Skeletal muscle tissue (tissue), 3 donors: ENCODE measurements at regions not wholly inside any gene's neighbourhood (a gene's known extent, or its start where the extent isn't known, plus 50 kb on each side); places are given as distances from the start of the nearest gene placed in this dataset.

ENCODE experiments used
- H3K27ac ChIP-seq: one replicate; pipeline ENCODE4 v1.7.0; 2013; ENCODE audit warnings: mild to moderate bottlenecking, low read depth, low read length, inconsistent platforms
- H3K27me3 ChIP-seq, 3 donors: one replicate each; pipeline ENCODE4 v1.7.0; 2013; ENCODE audit warnings: low read length in 3 of 3; ENCODE audit not compliant: control insufficient read depth in 3 of 3, insufficient read depth in 3 of 3
- H3K36me3 ChIP-seq, 3 donors: one replicate each; pipeline ENCODE4 v1.7.0; 2013; ENCODE audit warnings: low read length in 3 of 3; ENCODE audit not compliant: control insufficient read depth in 3 of 3, insufficient read depth in 3 of 3
- H3K4me1 ChIP-seq, 3 donors: one replicate each; pipeline ENCODE4 v1.7.0; 2013; ENCODE audit warnings: low read length in 3 of 3, mild to moderate bottlenecking in 3 of 3; ENCODE audit not compliant: control insufficient read depth in 3 of 3, insufficient read depth in 3 of 3
- H3K4me3 ChIP-seq, 3 donors: one replicate each; pipeline ENCODE4 v1.7.0; 2013; ENCODE audit warnings: low read length in 3 of 3
- H3K9ac ChIP-seq, 3 donors: one replicate each; pipeline ENCODE4 v1.7.0; 2013; ENCODE audit warnings: low read length in 3 of 3, mild to moderate bottlenecking in 3 of 3, moderate library complexity in 2 of 3, low read depth in 1 of 3
- H3K9me3 ChIP-seq, 3 donors: one replicate each; pipeline ENCODE4 v1.7.0; 2013; ENCODE audit warnings: low read length in 3 of 3; ENCODE audit not compliant: control insufficient read depth in 3 of 3
- donor health status: Osteomylitis.

- Histone ChIP-seq H3K9ac (peak overlapping the region in 1 of 3 donors; percentile 62), H3K9me3 (no peaks in the 10 kb centered on the region), H3K27me3 (no peaks in the 10 kb centered on the region), H3K4me3 (peak overlapping the region in 1 of 3 donors; percentile 22), H3K4me1 (peaks cover 15 to 48% (median 34%) of the 10 kb centered on the region in 3 donors), H3K27ac (no peak overlapping the region), H3K36me3 (peaks cover 20 to 37% (median 37%) of the 10 kb centered on the region in 3 donors)
Observed at GRCh38 chr12:124490584-124491305, 76.7 kb downstream of the NCOR2 start.

- H3K4me1 ChIP-seq, result peaks cover 15 to 42% (median 30%) of the 10 kb centered on the region in 3 donors
- no peak overlapping the region for H3K27ac ChIP-seq
- no peaks in the 10 kb centered on the region for H3K9me3 ChIP-seq
- peaks cover 27 to 44% (median 42%) of the 10 kb centered on the region in 3 donors for H3K36me3 ChIP-seq
- no peak overlapping the region for H3K4me3 ChIP-seq
- H3K9ac ChIP-seq, result peak overlapping the region in 1 of 3 donors; percentile 62
- no peaks in the 10 kb centered on the region for H3K27me3 ChIP-seq
Observed at GRCh38 chr12:124489915-124490583, 77.4 kb downstream of the NCOR2 start.

GRCh38 chr12:124489220-124489619 is 78.2 kb downstream of the NCOR2 start:
- Histone ChIP-seq H3K4me1 (peaks cover 15 to 41% (median 30%) of the 10 kb centered on the region in 3 donors), H3K4me3 (no peak overlapping the region), H3K9ac (no peak overlapping the region), H3K27ac (no peak overlapping the region), H3K27me3 (no peaks in the 10 kb centered on the region), H3K9me3 (no peaks in the 10 kb centered on the region), H3K36me3 (peaks cover 34 to 44% (median 42%) of the 10 kb centered on the region in 3 donors)

GRCh38 chr12:124488520-124488919 is 78.9 kb downstream of the NCOR2 start:
- Histone ChIP-seq H3K9me3 (no peaks in the 10 kb centered on the region), H3K36me3 (peaks cover 36 to 43% (median 42%) of the 10 kb centered on the region in 3 donors), H3K27ac (no peak overlapping the region), H3K27me3 (no peaks in the 10 kb centered on the region), H3K4me3 (no peak overlapping the region), H3K9ac (peak overlapping the region in 1 of 3 donors; percentile 45), H3K4me1 (peaks cover 15 to 37% (median 30%) of the 10 kb centered on the region in 3 donors)

- H3K27me3 ChIP-seq, result no peaks in the 10 kb centered on the region
- H3K36me3 ChIP-seq, result peaks cover 34 to 47% (median 46%) of the 10 kb centered on the region in 3 donors
- no peak overlapping the region for H3K4me3 ChIP-seq
- H3K9me3 ChIP-seq, result no peaks in the 10 kb centered on the region
- peaks cover 15 to 37% (median 30%) of the 10 kb centered on the region in 3 donors for H3K4me1 ChIP-seq
- no peak overlapping the region for H3K27ac ChIP-seq
- H3K9ac ChIP-seq, result no peak overlapping the region
Observed at GRCh38 chr12:124487834-124488165, 79.6 kb downstream of the NCOR2 start.

GRCh38 chr12:124487066-124487833 is 80.2 kb downstream of the NCOR2 start:
- no peak overlapping the region for H3K9ac ChIP-seq

GRCh38 chr12:124486346-124486963 is 81.0 kb downstream of the NCOR2 start:
- H3K4me1 ChIP-seq, result peaks cover 13 to 31% (median 27%) of the 10 kb centered on the region in 3 donors

More at GRCh38 chr12:124487066-124487833, 80.2 kb downstream of the NCOR2 start:
- H3K27ac ChIP-seq, result no peak overlapping the region
- H3K36me3 ChIP-seq, result peaks cover 34 to 48% (median 46%) of the 10 kb centered on the region in 3 donors
- H3K27me3 ChIP-seq, result no peaks in the 10 kb centered on the region
- no peak overlapping the region for H3K4me3 ChIP-seq
- no peaks in the 10 kb centered on the region for H3K9me3 ChIP-seq
- peaks cover 15 to 35% (median 30%) of the 10 kb centered on the region in 3 donors for H3K4me1 ChIP-seq

GRCh38 chr12:124485371-124485770 is 82.0 kb downstream of the NCOR2 start:
- no peak overlapping the region for H3K27ac ChIP-seq
- H3K4me3 ChIP-seq, result no peak overlapping the region
- H3K9me3 ChIP-seq, result no peaks in the 10 kb centered on the region
- no peak overlapping the region for H3K9ac ChIP-seq
- no peaks in the 10 kb centered on the region for H3K27me3 ChIP-seq
- peaks cover 37 to 43% (median 37%) of the 10 kb centered on the region in 3 donors for H3K36me3 ChIP-seq
- H3K4me1 ChIP-seq, result peaks cover 5 to 30% (median 27%) of the 10 kb centered on the region in 3 donors

More at GRCh38 chr12:124486346-124486963, 81.0 kb downstream of the NCOR2 start:
- no peak overlapping the region for H3K9ac ChIP-seq
- H3K36me3 ChIP-seq, result peaks cover 37 to 47% (median 38%) of the 10 kb centered on the region in 3 donors
- H3K27me3 ChIP-seq, result no peaks in the 10 kb centered on the region
- no peak overlapping the region for H3K4me3 ChIP-seq
- no peak overlapping the region for H3K27ac ChIP-seq
- no peaks in the 10 kb centered on the region for H3K9me3 ChIP-seq

GRCh38 chr12:124484526-124484953 is 82.9 kb downstream of the NCOR2 start:
- Histone ChIP-seq H3K36me3 (peaks cover 37 to 41% (median 40%) of the 10 kb centered on the region in 3 donors), H3K4me1 (peaks cover 11 to 37% (median 34%) of the 10 kb centered on the region in 3 donors)

More at GRCh38 chr12:124484526-124484953, 82.9 kb downstream of the NCOR2 start:
- Histone ChIP-seq H3K27me3 (no peaks in the 10 kb centered on the region), H3K27ac (no peak overlapping the region), H3K9me3 (no peaks in the 10 kb centered on the region), H3K4me3 (no peak overlapping the region), H3K9ac (no peak overlapping the region)
